ENCODE measurements at regions not wholly inside any gene's neighbourhood (a gene's known extent, or its start where the extent isn't known, plus 50 kb on each side); places are given as distances from the start of the nearest gene placed in this dataset.

GRCh38 chr7:41517771-41518170 is 185.1 kb downstream of the INHBA start:
- DNase-seq: no peak

- no peak for DNase-seq
Observed at GRCh38 chr7:41508755-41509154, 194.1 kb downstream of the INHBA start.

GRCh38 chr7:41507686-41508268 is 195.1 kb downstream of the INHBA start:
- DNase-seq: no peak

GRCh38 chr7:41504214-41504980 is 198.5 kb downstream of the INHBA start:
- DNase-seq: no peak

- DNase-seq: no peak
Observed at GRCh38 chr7:41503438-41503837, 199.5 kb downstream of the INHBA start.

GRCh38 chr7:41501466-41501865 is 201.4 kb downstream of the INHBA start:
- no peak for DNase-seq

- no peak for DNase-seq
Observed at GRCh38 chr7:41501006-41501405, 201.9 kb downstream of the INHBA start.

GRCh38 chr7:41492603-41493002 is 210.3 kb downstream of the INHBA start:
- no peak for DNase-seq

- DNase-seq: no peak
Observed at GRCh38 chr7:41491883-41492471, 210.9 kb downstream of the INHBA start.

- DNase-seq: no peak
Observed at GRCh38 chr7:41491308-41491707, 211.6 kb downstream of the INHBA start.

- DNase-seq: no peak
Observed at GRCh38 chr7:41489885-41490284, 213.0 kb downstream of the INHBA start.

GRCh38 chr7:41487229-41487940 is 215.5 kb downstream of the INHBA start:
- no peak for DNase-seq

- DNase-seq: no peak
Observed at GRCh38 chr7:41481353-41481752, 221.5 kb downstream of the INHBA start.

GRCh38 chr7:41478187-41478586 is 224.7 kb downstream of the INHBA start:
- no peak for DNase-seq

GRCh38 chr7:41476460-41476803 is 226.5 kb downstream of the INHBA start:
- no peak for DNase-seq

- no peak for DNase-seq
Observed at GRCh38 chr7:41475801-41476459, 227.0 kb downstream of the INHBA start.

GRCh38 chr7:41472427-41473125 is 230.3 kb downstream of the INHBA start:
- no peak for DNase-seq

- no peak for DNase-seq
Observed at GRCh38 chr7:41470081-41470480, 232.8 kb downstream of the INHBA start.

- DNase-seq: no peak
Observed at GRCh38 chr7:41467596-41467995, 235.3 kb downstream of the INHBA start.

GRCh38 chr7:41466760-41467384 is 236.0 kb downstream of the INHBA start:
- DNase-seq: no peak

GRCh38 chr7:41465571-41465970 is 237.3 kb downstream of the INHBA start:
- DNase-seq: no peak

Data from NCI-H446 (cell line).